SH-SY5Y (cell line): ENCODE measurements at regions not wholly inside any gene's neighbourhood (a gene's known extent, or its start where the extent isn't known, plus 50 kb on each side); places are given as distances from the start of the nearest gene placed in this dataset.

Source experiments
- GATA2 ChIP-seq: IDR thresholded peaks from 2 replicates; pipeline ENCODE4 v1.6.1; 2011; ENCODE audit warnings: mild to moderate bottlenecking, low read depth, low read length
- GATA3 ChIP-seq: IDR thresholded peaks from 2 replicates; pipeline ENCODE4 v1.6.1; 2011; ENCODE audit warnings: low read depth, mild to moderate bottlenecking, low read length, moderate library complexity

- no peak for TF ChIP-seq GATA3
- TF ChIP-seq GATA2, result no peak
Observed at GRCh38 chr7:65239324-65239706, 134.3 kb upstream of the ZNF92 start.
